GM03348 (cell line): ENCODE measurements at regions not wholly inside any gene's neighbourhood (a gene's known extent, or its start where the extent isn't known, plus 50 kb on each side); places are given as distances from the start of the nearest gene placed in this dataset.
"Not testable (repeated sequence)": the region's sequence is repeated elsewhere in the genome, so short reads cannot be mapped to it uniquely, and the experiment has no call there.

ENCODE experiments used
- DNase-seq: peaks from one replicate; pipeline ENCODE4 v3.0.0; 2012; ENCODE audit warnings: low spot score

GRCh38 chr6:91052473-91053450, 465.9 kb upstream of the MAP3K7 start:
- not testable (repeated sequence) for DNase-seq

GRCh38 chr6:91045161-91045560, 458.3 kb upstream of the MAP3K7 start:
- no peak for DNase-seq

- DNase-seq, result no peak
Measured at GRCh38 chr6:91043751-91044150, 456.9 kb upstream of the MAP3K7 start.

- DNase-seq, result no peak
Measured at GRCh38 chr6:91042656-91043055, 455.8 kb upstream of the MAP3K7 start.

GRCh38 chr6:91033964-91034363, 447.1 kb upstream of the MAP3K7 start:
- DNase-seq, result no peak

GRCh38 chr6:91031581-91031980, 444.7 kb upstream of the MAP3K7 start:
- DNase-seq, result no peak

- no peak for DNase-seq
Measured at GRCh38 chr6:91029211-91029610, 442.3 kb upstream of the MAP3K7 start.

DNA sequence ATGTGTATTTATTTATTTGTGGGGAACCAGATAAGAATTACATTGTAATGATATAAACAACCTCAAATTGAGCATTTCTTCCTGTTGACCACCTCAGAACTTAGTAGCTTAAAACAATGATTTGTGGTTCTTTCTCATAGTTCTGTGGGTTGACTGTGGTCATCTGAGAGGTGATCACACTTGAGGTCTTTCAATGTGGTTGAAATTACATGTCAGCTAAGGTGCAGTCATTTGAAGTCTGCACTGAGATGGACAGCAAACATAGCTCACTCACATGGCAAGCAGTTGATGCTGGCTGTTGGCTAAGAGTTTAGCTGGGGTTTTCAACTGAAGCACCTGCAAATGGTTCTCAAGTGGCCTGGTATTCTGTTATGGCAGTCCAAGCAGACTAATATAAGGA, 436.7 kb upstream of the MAP3K7 start:
- no peak for DNase-seq

GRCh38 chr6:91020744-91021143, 433.9 kb upstream of the MAP3K7 start:
- DNase-seq, result no peak

- no peak for DNase-seq
Measured at GRCh38 chr6:91018586-91018985, 431.7 kb upstream of the MAP3K7 start.

DNA sequence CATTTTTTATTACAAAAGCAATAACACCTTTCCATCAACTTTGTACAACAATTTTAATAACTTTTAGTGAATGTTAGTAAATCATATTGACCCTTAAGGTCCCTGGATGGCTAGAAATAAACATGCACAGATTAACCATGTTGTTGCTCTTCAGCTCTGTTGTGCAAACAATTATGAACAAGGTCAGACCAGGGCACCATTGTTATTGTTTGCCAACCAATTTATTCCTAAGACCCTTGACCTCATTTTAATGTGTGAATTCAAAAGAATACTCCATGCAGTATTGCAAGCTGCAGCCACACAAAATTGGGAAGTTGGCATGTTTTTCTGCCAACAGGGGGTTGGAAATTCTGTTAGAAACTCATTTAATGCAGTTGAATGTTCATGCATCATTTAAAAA, 426.6 kb upstream of the MAP3K7 start:
- no peak for DNase-seq

- no peak for DNase-seq
Measured at GRCh38 chr6:90997076-90997475, 410.2 kb upstream of the MAP3K7 start.

- no peak for DNase-seq
Measured at GRCh38 chr6:90993770-90994169, 406.9 kb upstream of the MAP3K7 start.

DNA sequence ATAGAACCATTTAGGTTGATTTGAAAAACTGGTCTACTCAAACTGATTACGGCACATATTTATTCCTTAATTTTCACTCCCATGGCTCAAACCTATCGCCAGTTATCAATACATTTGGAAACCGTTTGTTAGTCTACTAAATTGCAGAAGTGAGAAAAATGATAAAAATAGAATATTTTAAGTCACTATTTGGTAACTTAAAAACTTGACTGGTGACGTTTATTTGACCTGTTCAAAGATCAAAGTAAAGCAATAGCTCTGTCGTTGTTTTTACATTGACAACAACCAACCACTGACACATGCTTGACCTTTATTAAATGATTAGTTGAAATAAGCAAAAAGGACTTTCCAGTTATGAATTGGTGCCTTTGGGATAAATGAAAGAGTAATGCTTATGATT, 402.9 kb upstream of the MAP3K7 start:
- no peak for DNase-seq

DNA sequence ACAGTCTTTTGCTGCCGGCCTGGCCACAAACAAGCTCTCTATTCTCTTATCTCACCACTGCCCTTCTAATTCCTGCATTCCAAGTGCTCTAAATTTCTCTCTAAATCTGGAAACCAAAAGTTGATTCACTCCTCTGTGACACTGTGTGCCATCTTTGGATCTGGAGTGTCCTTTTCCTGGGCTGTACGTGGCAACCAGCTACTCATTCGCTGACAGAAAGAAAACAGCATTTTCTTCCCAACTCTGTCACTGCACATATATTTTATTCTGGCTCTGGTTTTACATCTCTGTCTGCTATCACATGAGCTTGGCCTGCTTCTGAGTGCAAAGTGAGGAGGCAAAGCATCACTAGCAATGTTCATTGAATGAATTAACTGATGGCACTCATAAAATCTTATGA, 397.2 kb upstream of the MAP3K7 start:
- DNase-seq, result no peak

- DNase-seq, result no peak
Measured at GRCh38 chr6:90983462-90983861, 396.6 kb upstream of the MAP3K7 start.

- DNase-seq, result no peak
Measured at GRCh38 chr6:90982581-90982980, 395.7 kb upstream of the MAP3K7 start.

- no peak for DNase-seq
Measured at GRCh38 chr6:90982051-90982450, 395.2 kb upstream of the MAP3K7 start.

DNA sequence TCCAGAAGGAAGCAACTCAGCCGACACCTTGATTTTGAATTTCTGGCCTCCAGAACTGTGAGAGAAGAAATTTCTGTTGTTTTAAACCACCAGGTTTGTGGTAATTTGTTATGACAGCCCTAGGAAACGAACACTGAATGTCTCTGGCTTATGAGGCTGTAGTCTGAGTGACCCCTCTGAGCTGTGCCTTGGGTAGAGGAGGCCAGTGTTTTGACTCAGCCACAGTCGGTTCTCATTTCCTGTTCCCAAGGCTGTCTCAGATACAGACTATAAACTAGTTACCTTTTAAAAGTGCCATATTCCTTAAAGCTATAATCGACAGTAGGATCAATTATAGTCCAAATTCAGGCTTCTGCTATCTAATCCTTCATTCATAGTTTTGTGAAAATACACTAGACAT, 391.2 kb upstream of the MAP3K7 start:
- no peak for DNase-seq

DNA sequence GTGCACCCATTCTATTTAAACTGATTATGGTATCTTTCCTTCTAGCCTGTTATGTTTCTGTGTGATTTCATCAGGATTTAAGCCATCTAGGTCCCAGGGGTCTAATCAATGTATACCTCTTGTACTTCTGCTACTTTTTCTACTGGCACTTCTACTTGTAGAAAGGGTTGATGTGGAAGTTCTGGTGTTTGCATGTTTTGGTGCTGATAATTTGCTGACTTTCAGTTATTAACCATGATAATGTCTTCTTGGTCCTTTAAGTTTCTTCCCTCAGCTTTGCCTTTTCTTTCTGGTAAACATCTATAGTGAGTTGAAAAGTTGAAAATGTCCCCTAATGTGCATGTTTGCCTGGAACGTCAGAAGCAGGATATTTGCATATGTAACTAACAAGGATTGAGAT, 390.6 kb upstream of the MAP3K7 start:
- no peak for DNase-seq

DNA sequence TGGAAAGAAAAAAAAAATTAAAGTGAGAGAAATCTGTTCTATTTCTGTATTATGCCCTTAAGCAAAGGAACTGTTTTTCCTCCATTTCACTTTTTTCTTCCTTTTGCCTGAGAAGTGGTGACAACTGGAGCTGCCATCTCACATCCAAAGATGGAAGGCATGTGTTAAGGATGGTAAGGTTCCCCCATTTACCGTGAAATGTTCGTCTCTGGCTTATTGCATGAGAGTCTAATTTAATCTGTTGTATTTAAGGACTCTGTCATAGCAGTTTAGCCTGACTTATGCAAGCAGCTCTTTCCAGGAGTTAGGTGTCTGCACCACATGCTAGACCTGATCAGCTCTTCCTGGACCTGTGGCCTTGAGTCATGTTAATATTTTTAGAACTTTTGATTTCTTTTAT, 389.5 kb upstream of the MAP3K7 start:
- DNase-seq, result no peak

DNA sequence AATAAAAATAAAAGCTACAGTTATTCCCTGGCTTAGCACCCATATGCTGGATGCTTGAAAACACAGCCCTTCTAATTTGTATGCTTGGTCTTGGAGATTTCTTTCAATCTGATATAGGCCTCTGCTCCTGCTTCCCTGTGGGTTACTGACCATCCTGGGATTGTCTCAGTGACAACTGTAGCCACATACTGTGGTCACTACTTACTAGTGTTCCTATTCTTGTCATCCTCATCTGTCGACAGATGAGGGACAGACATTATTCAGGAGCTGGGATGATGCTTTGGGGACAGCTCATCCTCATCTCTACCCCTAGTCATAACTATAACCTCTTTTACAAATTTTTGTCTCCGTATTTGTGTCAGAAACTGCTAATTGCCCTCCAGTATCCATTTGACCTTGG, 388.9 kb upstream of the MAP3K7 start:
- DNase-seq, result no peak

GRCh38 chr6:90973188-90973587, 386.3 kb upstream of the MAP3K7 start:
- DNase-seq, result no peak

GRCh38 chr6:90970672-90971071, 383.8 kb upstream of the MAP3K7 start:
- DNase-seq, result no peak
